H9 (cell line): ENCODE measurements at regions not wholly inside any gene's neighbourhood (a gene's known extent, or its start where the extent isn't known, plus 50 kb on each side); places are given as distances from the start of the nearest gene placed in this dataset.
"Not testable (repeated sequence)": the region's sequence is repeated elsewhere in the genome, so short reads cannot be mapped to it uniquely, and the experiment has no call there.

Source experiments
- DNase-seq: peaks from one replicate; pipeline ENCODE4 v3.0.0-alpha.2; 2017
- H2AFZ ChIP-seq: one replicate; pipeline ENCODE4 v1.6.1; 2013; ENCODE audit warnings: mild to moderate bottlenecking, low read length, control low read depth, moderate library complexity
- H2AK5ac ChIP-seq: 2 replicates; pipeline ENCODE4 v1.6.1; 2013; ENCODE audit warnings: low read length, control low read depth, mixed read lengths; ENCODE audit not compliant: insufficient read length
- H2BK120ac ChIP-seq: one replicate; pipeline ENCODE4 v1.6.1; 2013; ENCODE audit warnings: low read depth, mild to moderate bottlenecking, low read length, control low read depth, inconsistent platforms; ENCODE audit not compliant: poor library complexity, severe bottlenecking
- H2BK12ac ChIP-seq: 2 replicates; pipeline ENCODE4 v1.6.1; 2013; ENCODE audit warnings: low read length, control low read depth, mixed read lengths, low read depth; ENCODE audit not compliant: insufficient read length
- H2BK15ac ChIP-seq: 2 replicates; pipeline ENCODE4 v1.6.1; 2013; ENCODE audit warnings: low read depth, low read length, control low read depth
- H2BK20ac ChIP-seq: one replicate; pipeline ENCODE4 v1.6.1; 2013; ENCODE audit warnings: low read depth, mild to moderate bottlenecking, low read length, control low read depth, inconsistent platforms; ENCODE audit not compliant: poor library complexity, severe bottlenecking
- H2BK5ac ChIP-seq: 2 replicates; pipeline ENCODE4 v1.6.1; 2013; ENCODE audit warnings: low read length, control low read depth, mixed read lengths; ENCODE audit not compliant: insufficient read length
- H3K14ac ChIP-seq: 2 replicates; pipeline ENCODE4 v1.6.1; 2013; ENCODE audit warnings: low read length, control low read depth; ENCODE audit not compliant: insufficient read depth
- H3K18ac ChIP-seq: 2 replicates; pipeline ENCODE4 v1.6.1; 2013; ENCODE audit warnings: low read depth, mild to moderate bottlenecking, mixed read lengths, low read length, control low read depth; ENCODE audit not compliant: insufficient read length
- H3K23ac ChIP-seq: 2 replicates; pipeline ENCODE4 v1.6.1; 2013; ENCODE audit warnings: low read length, control low read depth, mixed read lengths, low read depth; ENCODE audit not compliant: insufficient read length
- H3K23me2 ChIP-seq: 2 replicates; pipeline ENCODE4 v1.6.1; 2013; ENCODE audit warnings: low read depth, mild to moderate bottlenecking, mixed read lengths, low read length, control low read depth; ENCODE audit not compliant: insufficient read length, poor library complexity, severe bottlenecking
- H3K27ac ChIP-seq: 2 replicates; pipeline ENCODE4 v1.5.1; 2013; ENCODE audit warnings: low read length, control low read depth, mixed read lengths, low read depth; ENCODE audit not compliant: insufficient read length
- H3K27me3 ChIP-seq: 2 replicates; pipeline ENCODE4 v1.6.1; 2013; ENCODE audit warnings: low read length, control low read depth, inconsistent platforms; ENCODE audit not compliant: insufficient read depth
- H3K4ac ChIP-seq: 2 replicates; pipeline ENCODE4 v1.6.1; 2013; ENCODE audit warnings: low read depth, mild to moderate bottlenecking, control low read depth, inconsistent platforms, low read length, moderate library complexity
- H3K4me1 ChIP-seq: 2 replicates; pipeline ENCODE4 v1.6.1; 2013; ENCODE audit warnings: low read length, control low read depth, inconsistent platforms; ENCODE audit not compliant: insufficient read depth
- H3K4me2 ChIP-seq: 2 replicates; pipeline ENCODE4 v1.6.1; 2013; ENCODE audit warnings: low read length, control low read depth, mixed read lengths; ENCODE audit not compliant: insufficient read length, insufficient read depth
- H3K56ac ChIP-seq: 2 replicates; pipeline ENCODE4 v1.6.1; 2013; ENCODE audit warnings: low read depth, mild to moderate bottlenecking, mixed read lengths, low read length, control low read depth; ENCODE audit not compliant: insufficient read length
- H3K79me1 ChIP-seq: 2 replicates; pipeline ENCODE4 v1.6.1; 2013; ENCODE audit warnings: low read depth, mild to moderate bottlenecking, moderate library complexity, low read length, control low read depth, inconsistent platforms; ENCODE audit not compliant: insufficient read depth, poor library complexity, severe bottlenecking
- H3K79me2 ChIP-seq: 2 replicates; pipeline ENCODE4 v1.6.1; 2013; ENCODE audit warnings: low read length, control low read depth, inconsistent platforms; ENCODE audit not compliant: insufficient read depth
- H3K9ac ChIP-seq: 2 replicates; pipeline ENCODE4 v1.6.1; 2013; ENCODE audit warnings: low read length, control low read depth, mixed read lengths; ENCODE audit not compliant: insufficient read length; ENCODE audit errors: extremely low read depth
- H3K9me3 ChIP-seq: one replicate; pipeline ENCODE4 v1.6.1; 2013; ENCODE audit warnings: low read depth, low read length, inconsistent platforms; ENCODE audit not compliant: control insufficient read depth
- H3T11ph ChIP-seq: one replicate; pipeline ENCODE4 v1.6.1; 2013; ENCODE audit warnings: mild to moderate bottlenecking, low read length, control low read depth, inconsistent platforms
- H4K20me1 ChIP-seq: one replicate; pipeline ENCODE4 v1.6.1; 2013; ENCODE audit not compliant: control insufficient read depth, insufficient read length, insufficient read depth
- H4K5ac ChIP-seq: 2 replicates; pipeline ENCODE4 v1.6.1; 2013; ENCODE audit warnings: low read depth, mild to moderate bottlenecking, mixed read lengths, low read length, control low read depth; ENCODE audit not compliant: insufficient read length
- H4K8ac ChIP-seq: replicated peaks from 2 replicates; pipeline ENCODE4 v1.6.1; 2013; ENCODE audit warnings: low read length, control low read depth, mixed read lengths, low read depth; ENCODE audit not compliant: insufficient read length
- H4K91ac ChIP-seq: 2 replicates; pipeline ENCODE4 v1.6.1; 2013; ENCODE audit warnings: low read depth, mild to moderate bottlenecking, moderate library complexity, mixed read lengths, low read length, control low read depth; ENCODE audit not compliant: insufficient read length
- H3K27ac Mint-ChIP-seq, 3 experiments: 2 replicates in 2 of 3; 3 replicates in 1 of 3; pipeline ENCODE4 v1.8.0; 2020 to 2021; ENCODE audit warnings: mixed read lengths in 3 of 3, mild to moderate bottlenecking in 1 of 3, moderate library complexity in 1 of 3
- H3K27me3 Mint-ChIP-seq: 2 replicates; pipeline ENCODE4 v1.8.0; 2021; ENCODE audit warnings: low read depth, mild to moderate bottlenecking, moderate library complexity, mixed read lengths
- H3K36me3 Mint-ChIP-seq, 3 experiments: 2 replicates in 2 of 3; 3 replicates in 1 of 3; pipeline ENCODE4 v1.8.0; 2020 to 2021; ENCODE audit warnings: low read depth in 3 of 3, mixed read lengths in 3 of 3; ENCODE audit not compliant: insufficient read depth in 1 of 3
- H3K4me1 Mint-ChIP-seq, 2 experiments: 2 replicates each; pipeline ENCODE4 v1.8.0; 2020; ENCODE audit warnings: mixed read lengths in 2 of 2
- H3K4me3 Mint-ChIP-seq, 2 experiments: 2 replicates in 1 of 2; 3 replicates in 1 of 2; pipeline ENCODE4 v1.8.0; 2020 to 2021; ENCODE audit warnings: mild to moderate bottlenecking in 2 of 2, mixed read lengths in 2 of 2, moderate library complexity in 1 of 2
- H3K9me3 Mint-ChIP-seq, 2 experiments: 2 replicates in 1 of 2; 3 replicates in 1 of 2; pipeline ENCODE4 v1.8.0; 2020; ENCODE audit warnings: mild to moderate bottlenecking in 2 of 2, mixed read lengths in 2 of 2, moderate library complexity in 1 of 2
- CTCF ChIP-seq: fragments of 200-600 bp; sonication (generic); conservative IDR thresholded peaks from 3 replicates; pipeline ENCODE4 v1.8.0; 2021; ENCODE audit warnings: antibody characterized with exemption, mild to moderate bottlenecking
- WGBS: extraction: QIAGEN DNeasy Blood & Tissue Kit; methylation state at CpG from one replicate; pipeline ENCODE4 v1.1.7; 2013; ENCODE audit warnings: missing lambda C conversion rate, low lambda C conversion rate, mixed read lengths; ENCODE audit not compliant: insufficient read length; ENCODE audit errors: extremely low coverage; 5-methylcytosine and 5-hydroxymethylcytosine counted together

DNA sequence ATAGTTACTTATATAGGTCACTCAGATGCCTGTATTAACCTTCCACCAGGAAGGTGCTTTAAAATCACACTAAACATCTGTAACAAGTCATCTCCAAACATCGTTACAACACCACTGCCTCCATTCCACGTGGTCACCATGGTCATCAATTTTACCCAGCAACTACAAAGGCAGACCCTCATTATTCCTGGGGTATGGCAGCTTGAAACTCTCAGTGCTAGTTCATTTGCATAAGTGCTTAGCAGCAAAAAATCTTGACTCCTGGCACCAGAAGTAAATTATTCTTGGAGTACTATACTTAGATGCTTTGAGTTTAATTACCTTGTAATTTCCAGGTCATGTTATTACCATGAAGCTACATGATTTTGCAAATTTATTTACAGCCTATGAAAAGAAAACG, 250.6 kb downstream of the KBTBD8 start:
- H3K9me3 Mint-ChIP-seq: peaks cover 11% of the 10 kb centered on the region in 2 experiments; a peak in 4 of 5 replicates
- H3T11ph ChIP-seq: no peak overlapping the region
- no peaks in the 10 kb centered on the region for H3K27me3 Mint-ChIP-seq

GRCh38 chr3:67252906-67253305, 254.8 kb downstream of the KBTBD8 start:
- not testable (repeated sequence) for H4K5ac ChIP-seq, H2AK5ac ChIP-seq, DNase-seq, H4K91ac ChIP-seq, H2BK15ac ChIP-seq, H3K27ac Mint-ChIP-seq, H4K8ac ChIP-seq, H3K23ac ChIP-seq, H3K27ac ChIP-seq, H3K4ac ChIP-seq, H3K79me1 ChIP-seq, H3T11ph ChIP-seq, H3K27me3 Mint-ChIP-seq, H2BK12ac ChIP-seq, H3K56ac ChIP-seq, H3K14ac ChIP-seq, H3K18ac ChIP-seq, H3K23me2 ChIP-seq, H2BK20ac ChIP-seq, H3K9ac ChIP-seq, H2BK5ac ChIP-seq, H3K4me3 Mint-ChIP-seq, H3K27me3 ChIP-seq, H3K9me3 ChIP-seq, H3K4me1 ChIP-seq, H2AFZ ChIP-seq, H2BK120ac ChIP-seq, H3K79me2 ChIP-seq, H4K20me1 ChIP-seq, H3K4me2 ChIP-seq, H3K4me1 Mint-ChIP-seq
- Mint-ChIP-seq H3K9me3 (peaks cover 30 to 32% of the 10 kb centered on the region in 2 experiments), H3K36me3 (peaks cover 0 to 16% (median 8%) of the 10 kb centered on the region in 3 experiments; a peak in 6 of 7 replicates)
- WGBS: no CpG with 5 or more reads among the region's 1 CpG

More for the DNA sequence above, 250.6 kb downstream of the KBTBD8 start:
- no peak overlapping the region for H4K8ac ChIP-seq
- H3K4ac ChIP-seq: no peak overlapping the region
- WGBS: no CpG with 5 or more reads among the region's 3 CpGs
- H3K27me3 ChIP-seq: no peaks in the 10 kb centered on the region
- H4K5ac ChIP-seq: no peak overlapping the region
- no peak for DNase-seq
- no peak overlapping the region for H3K9ac ChIP-seq
- no peak overlapping the region for H2BK20ac ChIP-seq
- H4K91ac ChIP-seq: no peak overlapping the region
- H2BK120ac ChIP-seq: no peak overlapping the region
- no peak overlapping the region for H3K18ac ChIP-seq
- H3K9me3 ChIP-seq: peaks cover 3% of the 10 kb centered on the region
- H2AK5ac ChIP-seq: no peak overlapping the region
- no peak overlapping the region for H3K14ac ChIP-seq
- no peak overlapping the region for H3K27ac ChIP-seq
- H4K20me1 ChIP-seq: no peaks in the 10 kb centered on the region
- H3K79me2 ChIP-seq: no peaks in the 10 kb centered on the region
- no peaks in the 10 kb centered on the region for H3K23me2 ChIP-seq
- H3K23ac ChIP-seq: no peak overlapping the region
- H3K4me2 ChIP-seq: no peak overlapping the region
- H2BK15ac ChIP-seq: no peak overlapping the region
- H2BK12ac ChIP-seq: no peak overlapping the region
- TF ChIP-seq CTCF: no peak
- H3K4me1 Mint-ChIP-seq: no peaks in the 10 kb centered on the region
- no peaks in the 10 kb centered on the region for H3K79me1 ChIP-seq
- H3K56ac ChIP-seq: no peak overlapping the region
- no peak overlapping the region for H2AFZ ChIP-seq
- H3K36me3 Mint-ChIP-seq: peaks cover 0 to 9% (median 4%) of the 10 kb centered on the region in 3 experiments; a peak in 6 of 7 replicates
- H3K4me3 Mint-ChIP-seq: no peak overlapping the region
- no peak overlapping the region for H3K27ac Mint-ChIP-seq
- no peaks in the 10 kb centered on the region for H3K4me1 ChIP-seq
- H2BK5ac ChIP-seq: no peak overlapping the region
